Panc1 (cell line): ENCODE measurements at regions not wholly inside any gene's neighbourhood (a gene's known extent, or its start where the extent isn't known, plus 50 kb on each side); places are given as distances from the start of the nearest gene placed in this dataset.

ENCODE experiments used
- CTCF ChIP-seq: fragments of 450-650 bp; IDR thresholded peaks from 2 replicates; pipeline ENCODE4 v1.5.1; 2017; ENCODE audit warnings: mild to moderate bottlenecking
- POLR2AphosphoS5 ChIP-seq: IDR thresholded peaks from 2 replicates; pipeline ENCODE4 v1.6.1; 2012; ENCODE audit warnings: mild to moderate bottlenecking, low read depth, low read length, moderate library complexity
- SIN3A ChIP-seq: IDR thresholded peaks from 2 replicates; pipeline ENCODE4 v1.6.1; 2012; ENCODE audit warnings: low read depth, mild to moderate bottlenecking, low read length, moderate library complexity, borderline replicate concordance; ENCODE audit not compliant: insufficient read depth
- TCF7L2 ChIP-seq: IDR thresholded peaks from 2 replicates; pipeline ENCODE4 v1.6.1; 2011; ENCODE audit warnings: mild to moderate bottlenecking, low read depth, low read length, inconsistent platforms

- no peak for TF ChIP-seq CTCF
- no peak for TF ChIP-seq POLR2AphosphoS5
- TF ChIP-seq TCF7L2 = no peak
- TF ChIP-seq SIN3A = no peak
Observed at GRCh38 chr1:29511436-29511835, 275.1 kb downstream of the PTPRU start.
